Neural progenitor cell (in vitro differentiated cells): ENCODE measurements at regions not wholly inside any gene's neighbourhood (a gene's known extent, or its start where the extent isn't known, plus 50 kb on each side); places are given as distances from the start of the nearest gene placed in this dataset.
A peak's percentile ranks its signal among the peaks of the same experiment; 100 is the strongest.

Experiments used
- DNase-seq: peaks from one replicate; pipeline ENCODE4 v3.0.0-alpha.2; 2016; ENCODE audit warnings: low spot score
- H2AFZ ChIP-seq: fragments of 200-600 bp; sonication (generic); replicated peaks from 2 replicates; pipeline ENCODE4 v1.6.1; 2016; ENCODE audit warnings: antibody characterized with exemption
- H3F3A ChIP-seq: fragments of 200-600 bp; sonication (generic); 2 replicates; pipeline ENCODE4 v1.6.1; 2016; ENCODE audit warnings: antibody characterized with exemption, low read depth
- H3K27ac ChIP-seq: fragments of 200-600 bp; sonication (generic); 2 replicates; pipeline ENCODE4 v1.5.1; 2016; ENCODE audit warnings: mild to moderate bottlenecking
- H3K27me3 ChIP-seq: fragments of 200-600 bp; sonication (generic); 2 replicates; pipeline ENCODE4 v1.6.1; 2016; ENCODE audit warnings: mild to moderate bottlenecking, moderate library complexity
- H3K36me3 ChIP-seq: fragments of 200-600 bp; sonication (generic); 2 replicates; pipeline ENCODE4 v1.5.1; 2016
- H3K4me1 ChIP-seq: fragments of 200-600 bp; sonication (generic); 2 replicates; pipeline ENCODE4 v1.6.1; 2016; ENCODE audit warnings: mixed run types
- H3K4me2 ChIP-seq: fragments of 200-600 bp; sonication (generic); 2 replicates; pipeline ENCODE4 v1.6.1; 2016
- H3K4me3 ChIP-seq: fragments of 200-600 bp; sonication (generic); 2 replicates; pipeline ENCODE4 v1.5.1; 2016
- H3K79me2 ChIP-seq: fragments of 200-600 bp; sonication (generic); 2 replicates; pipeline ENCODE4 v1.6.1; 2016; ENCODE audit warnings: low read depth
- H3K9ac ChIP-seq: fragments of 200-600 bp; sonication (generic); 2 replicates; pipeline ENCODE4 v1.6.1; 2016
- H3K9me3 ChIP-seq: fragments of 200-600 bp; sonication (generic); 2 replicates; pipeline ENCODE4 v1.5.1; 2016; ENCODE audit warnings: low read depth
- H4K20me1 ChIP-seq: fragments of 200-600 bp; sonication (generic); 2 replicates; pipeline ENCODE4 v1.6.1; 2016; ENCODE audit warnings: low read depth
- H3K27ac Mint-ChIP-seq: 3 replicates; pipeline ENCODE4 v1.8.0; 2021; ENCODE audit warnings: mixed read lengths
- H3K27me3 Mint-ChIP-seq: 2 replicates; pipeline ENCODE4 v1.8.0; 2022; ENCODE audit warnings: low read depth, mild to moderate bottlenecking, inconsistent platforms, moderate library complexity, mixed read lengths; ENCODE audit not compliant: insufficient read depth
- H3K36me3 Mint-ChIP-seq: 3 replicates; pipeline ENCODE4 v1.8.0; 2021; ENCODE audit warnings: mixed read lengths
- H3K4me1 Mint-ChIP-seq: 3 replicates; pipeline ENCODE4 v1.8.0; 2021; ENCODE audit warnings: mixed read lengths
- H3K4me3 Mint-ChIP-seq: 3 replicates; pipeline ENCODE4 v1.8.0; 2021; ENCODE audit warnings: mild to moderate bottlenecking, moderate library complexity, mixed read lengths
- H3K9me3 Mint-ChIP-seq: 3 replicates; pipeline ENCODE4 v1.8.0; 2020; ENCODE audit warnings: mixed read lengths
- CTCF ChIP-seq: fragments of 200-600 bp; sonication (generic); IDR thresholded peaks from 2 replicates; pipeline ENCODE4 v1.5.1; 2017; ENCODE audit warnings: antibody characterized with exemption, mild to moderate bottlenecking
- EZH2 ChIP-seq: fragments of 200-600 bp; sonication (generic); IDR thresholded peaks from 2 replicates; pipeline ENCODE4 v1.6.1; 2017; ENCODE audit warnings: antibody characterized with exemption, mild to moderate bottlenecking, moderate library complexity
- EZH2phosphoT487 ChIP-seq: fragments of 200-600 bp; sonication (generic); IDR thresholded peaks from 2 replicates; pipeline ENCODE4 v1.6.1; 2017; ENCODE audit warnings: antibody characterized with exemption

DNA sequence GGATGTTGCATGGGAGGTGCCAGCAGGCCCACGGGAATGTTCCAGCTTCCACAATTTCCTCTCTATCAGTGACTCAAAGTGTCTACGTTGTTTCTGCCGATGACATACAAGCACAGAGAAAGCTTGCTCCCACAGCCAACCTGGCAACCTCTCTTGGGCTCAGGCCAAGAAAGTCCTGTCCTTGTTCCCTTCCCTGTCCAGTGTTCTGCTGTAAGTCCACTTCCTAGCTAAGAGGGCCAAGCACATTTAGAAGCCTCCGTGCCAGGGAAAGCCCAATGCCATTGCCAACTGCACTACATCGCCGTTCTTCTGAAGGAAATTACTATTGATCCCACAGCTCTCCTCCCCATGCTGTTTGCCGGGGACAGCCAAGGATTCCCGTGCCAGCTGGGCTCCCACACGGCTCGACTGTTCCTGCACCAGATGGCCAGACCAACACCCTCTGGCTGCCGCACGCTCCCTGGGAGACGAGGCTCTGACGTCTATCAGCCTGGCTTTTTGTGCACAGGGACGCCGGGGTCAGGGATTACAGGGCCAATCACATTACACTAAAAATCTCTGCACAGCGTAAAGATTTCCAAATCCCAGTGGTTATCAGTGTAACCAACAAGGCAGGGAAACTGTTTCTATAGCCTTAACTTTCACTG is 284.0 kb downstream of the BCOR start:
- no peak for DNase-seq
- Mint-ChIP-seq H3K4me1 (peaks cover 78% of the 10 kb centered on the region), H3K4me3 (no peak overlapping the region), H3K27me3 (peaks cover 13% of the 10 kb centered on the region), H3K36me3 (peaks cover 2% of the 10 kb centered on the region), H3K27ac (no peak overlapping the region), H3K9me3 (peaks cover 11% of the 10 kb centered on the region)
- no peaks in the 10 kb centered on the region for H3K36me3 ChIP-seq
- TF ChIP-seq EZH2phosphoT487: no peak
- no peak for TF ChIP-seq CTCF
- no peak for TF ChIP-seq EZH2
- no peak overlapping the region for H3K27ac ChIP-seq
- H3F3A ChIP-seq: peaks cover 77% of the 10 kb centered on the region
- H3K27me3 ChIP-seq: no peaks in the 10 kb centered on the region
- H3K4me3 ChIP-seq: no peak overlapping the region
- no peaks in the 10 kb centered on the region for H3K9me3 ChIP-seq
- peaks cover 81% of the 10 kb centered on the region for H3K4me1 ChIP-seq
- H3K79me2 ChIP-seq: no peaks in the 10 kb centered on the region
- no peak overlapping the region for H2AFZ ChIP-seq
- H3K4me2 ChIP-seq: no peak overlapping the region
- no peaks in the 10 kb centered on the region for H4K20me1 ChIP-seq
- H3K9ac ChIP-seq: no peak overlapping the region

GRCh38 chrX:39814391-39814790 is 283.4 kb downstream of the BCOR start:
- Histone ChIP-seq H2AFZ (no peak overlapping the region), H3K27me3 (no peaks in the 10 kb centered on the region), H3K79me2 (peaks cover 6% of the 10 kb centered on the region), H3F3A (peaks cover 78% of the 10 kb centered on the region), H3K4me3 (no peak overlapping the region), H4K20me1 (no peaks in the 10 kb centered on the region), H3K4me1 (peaks cover 79% of the 10 kb centered on the region), H3K9ac (no peak overlapping the region), H3K36me3 (no peaks in the 10 kb centered on the region), H3K9me3 (no peaks in the 10 kb centered on the region), H3K27ac (no peak overlapping the region), H3K4me2 (no peak overlapping the region)
- Mint-ChIP-seq H3K4me3 (no peak overlapping the region), H3K36me3 (peaks cover 2% of the 10 kb centered on the region), H3K27me3 (peaks cover 14% of the 10 kb centered on the region), H3K9me3 (peaks cover 11% of the 10 kb centered on the region), H3K4me1 (peaks cover 75% of the 10 kb centered on the region), H3K27ac (no peak overlapping the region)
- peak; percentile 56 for TF ChIP-seq CTCF
- no peak for TF ChIP-seq EZH2
- DNase-seq: no peak

- peaks cover 19% of the 10 kb centered on the region for H3K27me3 Mint-ChIP-seq
Observed at GRCh38 chrX:39815631-39816030, 282.1 kb downstream of the BCOR start.

More at GRCh38 chrX:39815631-39816030, 282.1 kb downstream of the BCOR start:
- DNase-seq: no peak
- Mint-ChIP-seq H3K27ac (no peak overlapping the region), H3K4me3 (no peak overlapping the region), H3K36me3 (peaks cover 2% of the 10 kb centered on the region), H3K4me1 (peaks cover 72% of the 10 kb centered on the region), H3K9me3 (peaks cover 7% of the 10 kb centered on the region)
- Histone ChIP-seq H3K4me2 (no peak overlapping the region), H2AFZ (no peak overlapping the region), H4K20me1 (no peaks in the 10 kb centered on the region), H3K4me3 (no peak overlapping the region), H3K27me3 (no peaks in the 10 kb centered on the region), H3K9me3 (no peaks in the 10 kb centered on the region), H3K36me3 (no peaks in the 10 kb centered on the region), H3K4me1 (peaks cover 76% of the 10 kb centered on the region), H3K9ac (no peak overlapping the region), H3K27ac (no peak overlapping the region), H3K79me2 (peaks cover 14% of the 10 kb centered on the region), H3F3A (peaks cover 80% of the 10 kb centered on the region)
- no peak for TF ChIP-seq EZH2phosphoT487
- no peak for TF ChIP-seq EZH2
- TF ChIP-seq CTCF: no peak
